HG03095 (cell line): ENCODE measurements at regions not wholly inside any gene's neighbourhood (a gene's known extent, or its start where the extent isn't known, plus 50 kb on each side); places are given as distances from the start of the nearest gene placed in this dataset.
"Not testable (repeated sequence)": the region's sequence is repeated elsewhere in the genome, so short reads cannot be mapped to it uniquely, and the experiment has no call there.

Experiments
- ATAC-seq: cut with Tn5 transposase; IDR thresholded peaks from one replicate; pipeline ENCODE4 v1.9.1; 2021; ENCODE audit warnings: moderate library complexity; ENCODE audit not compliant: unreplicated experiment

- not testable (repeated sequence) for ATAC-seq
These were observed 52.1 kb upstream of the LRRC37A2 start for GRCh38 chr17:46460129-46460528.

DNA sequence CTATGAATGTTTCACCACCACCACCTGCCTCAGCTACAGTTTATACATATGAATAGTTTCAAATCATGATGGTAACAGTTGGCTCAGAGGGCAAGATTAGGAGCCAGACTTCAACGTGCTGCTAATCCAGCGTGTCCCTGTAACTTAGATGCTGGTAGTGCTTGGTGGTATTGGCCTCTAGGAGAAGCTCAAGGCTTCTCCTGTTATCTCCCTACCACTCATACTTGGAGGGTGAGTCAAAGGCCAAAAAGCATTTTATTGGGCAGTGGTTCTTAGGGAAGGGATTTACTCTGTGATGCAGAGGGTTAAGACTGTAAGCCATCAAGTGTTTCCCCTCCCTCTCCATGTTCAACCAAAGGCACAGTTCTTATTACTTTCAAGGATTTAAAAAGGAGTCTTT, 57.2 kb upstream of the LRRC37A2 start:
- ATAC-seq = not testable (repeated sequence)

GRCh38 chr17:46454572-46454971, 57.7 kb upstream of the LRRC37A2 start:
- ATAC-seq = not testable (repeated sequence)

- not testable (repeated sequence) for ATAC-seq
These were observed 59.2 kb upstream of the LRRC37A2 start for GRCh38 chr17:46453077-46453476.

GRCh38 chr17:46445849-46446248, 66.4 kb upstream of the LRRC37A2 start:
- not testable (repeated sequence) for ATAC-seq

- not testable (repeated sequence) for ATAC-seq
These were observed 66.9 kb upstream of the LRRC37A2 start for GRCh38 chr17:46445411-46445810.

- ATAC-seq = not testable (repeated sequence)
These were observed 70.1 kb upstream of the LRRC37A2 start for GRCh38 chr17:46442153-46442552.

- not testable (repeated sequence) for ATAC-seq
These were observed 71.6 kb upstream of the LRRC37A2 start for GRCh38 chr17:46440665-46441064.

- peak; percentile 62 for ATAC-seq
These were observed 73.0 kb upstream of the ARL17B start for GRCh38 chr17:46434450-46435062.

GRCh38 chr17:46430300-46430699, 68.7 kb upstream of the ARL17B start:
- not testable (repeated sequence) for ATAC-seq

DNA sequence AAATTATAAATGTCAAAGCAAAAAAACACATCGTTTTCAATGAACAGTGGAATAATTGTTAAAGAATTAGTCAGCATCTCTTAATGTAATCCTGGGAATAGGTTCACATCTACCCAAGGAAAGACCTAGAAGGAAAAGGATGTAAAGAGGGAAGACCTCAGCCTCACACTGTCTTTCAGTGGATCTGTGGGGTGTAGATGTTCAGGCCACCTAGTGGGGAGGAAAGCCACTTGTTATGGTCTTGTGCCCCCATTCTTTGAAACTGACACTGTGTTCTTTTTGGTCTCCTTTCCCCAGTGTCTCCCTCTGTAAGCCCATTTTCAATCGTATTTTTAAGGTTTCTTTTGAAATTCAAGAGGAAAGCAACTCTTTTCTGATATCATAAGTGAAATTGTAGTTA, 68.1 kb upstream of the ARL17B start:
- ATAC-seq = not testable (repeated sequence)

- ATAC-seq = not testable (repeated sequence)
These were observed 62.8 kb upstream of the ARL17B start for GRCh38 chr17:46424187-46424884.

- not testable (repeated sequence) for ATAC-seq
These were observed 56.3 kb upstream of the ARL17B start for GRCh38 chr17:46417907-46418306.

GRCh38 chr17:46417261-46417660, 55.7 kb upstream of the ARL17B start:
- ATAC-seq = not testable (repeated sequence)

DNA sequence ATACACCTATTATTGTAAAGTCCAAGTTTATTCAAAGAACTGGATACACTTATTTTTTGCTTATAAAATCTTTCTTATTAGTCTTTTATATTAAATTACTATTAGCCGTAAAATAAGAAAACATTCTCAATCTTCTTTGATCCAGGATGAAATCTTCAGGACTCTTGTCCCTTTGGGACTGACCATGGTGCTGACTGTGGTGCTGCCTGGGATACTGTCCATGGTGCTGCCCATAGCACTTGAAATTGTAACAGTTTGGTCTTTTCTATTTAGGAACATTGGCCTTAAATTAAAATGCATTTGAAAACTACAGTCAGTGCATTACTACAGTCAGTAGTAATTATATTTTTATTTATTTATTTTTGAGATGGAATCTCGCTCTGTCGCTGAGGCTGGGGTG, 53.0 kb upstream of the ARL17B start:
- not testable (repeated sequence) for ATAC-seq

- ATAC-seq = not testable (repeated sequence)
These were observed 50.6 kb upstream of the ARL17B start for GRCh38 chr17:46412156-46412555.

DNA sequence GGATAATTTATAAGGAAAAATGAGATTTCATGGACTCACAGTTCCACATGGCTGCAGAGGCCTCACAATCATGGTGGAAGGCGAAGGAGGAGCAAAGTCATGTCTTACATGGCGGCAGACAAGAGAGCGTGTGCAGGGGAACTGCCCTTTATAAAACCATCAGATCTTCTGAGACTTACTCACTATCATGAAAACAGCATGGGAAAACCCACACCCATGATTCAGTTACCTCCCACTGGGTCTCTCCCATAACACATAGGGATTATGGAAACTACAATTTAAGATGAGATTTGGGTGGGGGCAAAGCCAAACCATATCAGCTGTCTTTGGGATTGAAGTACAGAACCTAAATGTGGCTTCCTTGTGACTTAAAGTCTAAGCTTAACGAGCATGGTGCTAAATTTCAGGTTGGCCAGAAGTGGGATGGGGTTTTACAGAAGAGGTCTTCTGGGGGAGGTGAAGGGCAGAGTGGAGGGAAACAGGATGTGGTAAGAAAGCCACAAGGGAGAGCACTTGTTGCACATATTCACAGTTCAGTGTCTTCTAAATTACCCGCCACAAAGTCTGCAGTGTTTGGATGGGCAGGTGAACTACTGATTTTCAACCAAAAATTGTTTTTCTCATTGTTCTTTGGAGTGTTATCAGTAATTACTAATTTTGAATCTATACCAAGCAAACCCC, 49.7 kb upstream of the ARL17B start:
- ATAC-seq = not testable (repeated sequence)
